ENCODE measurements at regions not wholly inside any gene's neighbourhood (a gene's known extent, or its start where the extent isn't known, plus 50 kb on each side); places are given as distances from the start of the nearest gene placed in this dataset.

DNA sequence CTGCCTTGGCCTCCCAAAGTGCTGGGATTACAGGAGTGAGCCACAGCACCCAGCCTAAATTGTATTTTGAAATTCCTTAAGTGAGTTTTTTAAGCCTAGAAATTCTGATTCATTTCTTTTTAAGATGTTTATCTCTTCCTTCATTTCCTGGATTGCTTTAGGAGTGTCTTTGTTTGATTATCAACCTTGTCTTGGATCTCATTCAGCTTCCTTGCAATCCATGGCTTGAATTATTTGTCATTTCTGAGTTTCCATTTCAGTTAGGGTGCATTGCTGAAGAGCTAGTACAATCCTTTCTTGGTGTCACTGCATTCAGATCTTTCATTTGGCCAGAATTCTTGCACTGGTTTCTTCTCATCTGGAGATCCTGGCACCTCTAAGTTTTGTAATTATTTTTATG lies 606.4 kb upstream of the ZNF804A start:
- Histone ChIP-seq H3K4me1 (ENCODE audit: control insufficient read depth in 1 of 2, insufficient read depth in 2 of 2, low read length in 2 of 2) (no peaks in the 10 kb centered on the region), H3K4me2 (ENCODE audit: low read length) (no peak overlapping the region), H4K20me1 (ENCODE audit: insufficient read depth) (no peaks in the 10 kb centered on the region), H3K9me3 (ENCODE audit: control insufficient read depth in 1 of 2, insufficient read depth in 1 of 2, low read depth in 1 of 2, low read length in 2 of 2) (no peaks in the 10 kb centered on the region), H3K27ac (ENCODE audit: low read depth, low read length) (no peak overlapping the region), H3K27me3 (ENCODE audit: insufficient read depth, low read length) (no peaks in the 10 kb centered on the region), H2AFZ (ENCODE audit: low read depth, low read length, poor library complexity, severe bottlenecking) (no peak overlapping the region), H3K9me2 (ENCODE audit: insufficient read depth) (no peaks in the 10 kb centered on the region), H3K36me3 (ENCODE audit: control insufficient read depth in 1 of 2, insufficient read depth in 2 of 2, low read length in 2 of 2) (no peaks in the 10 kb centered on the region), H3K79me2 (ENCODE audit: insufficient read depth, low read length) (no peaks in the 10 kb centered on the region), H3K4me3 (replicated peaks in 1 of 2; ENCODE audit: low read depth in 1 of 2, low read length in 2 of 2) (no peak overlapping the region), H3K9ac (ENCODE audit: low read length) (no peak overlapping the region)
- no peak for ATAC-seq
- intact Hi-C loops (cut with micrococcal nuclease), result no loop called here
- BruUV-seq (replicated peaks), result no TSS peak
- no peak for DNase-seq (ENCODE audit: low read depth, low spot score)
- TF ChIP-seq JUND (IDR thresholded peaks at IDR 0.05), result no peak
- TF ChIP-seq, protein P1, sequence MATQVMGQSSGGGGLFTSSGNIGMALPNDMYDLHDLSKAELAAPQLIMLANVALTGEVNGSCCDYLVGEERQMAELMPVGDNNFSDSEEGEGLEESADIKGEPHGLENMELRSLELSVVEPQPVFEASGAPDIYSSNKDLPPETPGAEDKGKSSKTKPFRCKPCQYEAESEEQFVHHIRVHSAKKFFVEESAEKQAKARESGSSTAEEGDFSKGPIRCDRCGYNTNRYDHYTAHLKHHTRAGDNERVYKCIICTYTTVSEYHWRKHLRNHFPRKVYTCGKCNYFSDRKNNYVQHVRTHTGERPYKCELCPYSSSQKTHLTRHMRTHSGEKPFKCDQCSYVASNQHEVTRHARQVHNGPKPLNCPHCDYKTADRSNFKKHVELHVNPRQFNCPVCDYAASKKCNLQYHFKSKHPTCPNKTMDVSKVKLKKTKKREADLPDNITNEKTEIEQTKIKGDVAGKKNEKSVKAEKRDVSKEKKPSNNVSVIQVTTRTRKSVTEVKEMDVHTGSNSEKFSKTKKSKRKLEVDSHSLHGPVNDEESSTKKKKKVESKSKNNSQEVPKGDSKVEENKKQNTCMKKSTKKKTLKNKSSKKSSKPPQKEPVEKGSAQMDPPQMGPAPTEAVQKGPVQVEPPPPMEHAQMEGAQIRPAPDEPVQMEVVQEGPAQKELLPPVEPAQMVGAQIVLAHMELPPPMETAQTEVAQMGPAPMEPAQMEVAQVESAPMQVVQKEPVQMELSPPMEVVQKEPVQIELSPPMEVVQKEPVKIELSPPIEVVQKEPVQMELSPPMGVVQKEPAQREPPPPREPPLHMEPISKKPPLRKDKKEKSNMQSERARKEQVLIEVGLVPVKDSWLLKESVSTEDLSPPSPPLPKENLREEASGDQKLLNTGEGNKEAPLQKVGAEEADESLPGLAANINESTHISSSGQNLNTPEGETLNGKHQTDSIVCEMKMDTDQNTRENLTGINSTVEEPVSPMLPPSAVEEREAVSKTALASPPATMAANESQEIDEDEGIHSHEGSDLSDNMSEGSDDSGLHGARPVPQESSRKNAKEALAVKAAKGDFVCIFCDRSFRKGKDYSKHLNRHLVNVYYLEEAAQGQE (IDR thresholded peaks at IDR 0.05; ENCODE audit: low read depth), result no peak
- TF ChIP-seq POLR2AphosphoS5 (IDR thresholded peaks at IDR 0.05; ENCODE audit: low read depth, low read length), result no peak
- TF ChIP-seq POLR2A (IDR thresholded peaks at IDR 0.05; ENCODE audit: borderline replicate concordance, extremely low read depth, insufficient read depth, insufficient read length), result no peak
- TF ChIP-seq SP1 (IDR thresholded peaks at IDR 0.05; ENCODE audit: low read depth), result no peak
- no peak for TF ChIP-seq RAD21 (IDR thresholded peaks at IDR 0.05; ENCODE audit: low read depth)
- no peak for TF ChIP-seq ELF1 (IDR thresholded peaks at IDR 0.05; ENCODE audit: borderline replicate concordance, low read depth)
- TF ChIP-seq SRF (IDR thresholded peaks at IDR 0.05; ENCODE audit: low read depth), result no peak
- no peak for TF ChIP-seq SIN3A (IDR thresholded peaks at IDR 0.05; ENCODE audit: low read depth)
- TF ChIP-seq EZH2phosphoT487 (IDR thresholded peaks at IDR 0.05; ENCODE audit: borderline replicate concordance), result no peak
- no peak for TF ChIP-seq ZFX (IDR thresholded peaks at IDR 0.05)
- no peak for TF ChIP-seq EZH2 (IDR thresholded peaks at IDR 0.05)
- TF ChIP-seq, protein P2, sequence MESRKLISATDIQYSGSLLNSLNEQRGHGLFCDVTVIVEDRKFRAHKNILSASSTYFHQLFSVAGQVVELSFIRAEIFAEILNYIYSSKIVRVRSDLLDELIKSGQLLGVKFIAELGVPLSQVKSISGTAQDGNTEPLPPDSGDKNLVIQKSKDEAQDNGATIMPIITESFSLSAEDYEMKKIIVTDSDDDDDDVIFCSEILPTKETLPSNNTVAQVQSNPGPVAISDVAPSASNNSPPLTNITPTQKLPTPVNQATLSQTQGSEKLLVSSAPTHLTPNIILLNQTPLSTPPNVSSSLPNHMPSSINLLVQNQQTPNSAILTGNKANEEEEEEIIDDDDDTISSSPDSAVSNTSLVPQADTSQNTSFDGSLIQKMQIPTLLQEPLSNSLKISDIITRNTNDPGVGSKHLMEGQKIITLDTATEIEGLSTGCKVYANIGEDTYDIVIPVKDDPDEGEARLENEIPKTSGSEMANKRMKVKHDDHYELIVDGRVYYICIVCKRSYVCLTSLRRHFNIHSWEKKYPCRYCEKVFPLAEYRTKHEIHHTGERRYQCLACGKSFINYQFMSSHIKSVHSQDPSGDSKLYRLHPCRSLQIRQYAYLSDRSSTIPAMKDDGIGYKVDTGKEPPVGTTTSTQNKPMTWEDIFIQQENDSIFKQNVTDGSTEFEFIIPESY (IDR thresholded peaks at IDR 0.05; ENCODE audit: extremely low read depth, insufficient replicate concordance, low read length), result no peak
- TF ChIP-seq, protein P3, sequence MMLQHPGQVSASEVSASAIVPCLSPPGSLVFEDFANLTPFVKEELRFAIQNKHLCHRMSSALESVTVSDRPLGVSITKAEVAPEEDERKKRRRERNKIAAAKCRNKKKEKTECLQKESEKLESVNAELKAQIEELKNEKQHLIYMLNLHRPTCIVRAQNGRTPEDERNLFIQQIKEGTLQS (IDR thresholded peaks at IDR 0.05), result no peak
- CTCF ChIA-PET, result no interaction called here
- POLR2A ChIA-PET, result no interaction called here
- RAD21 ChIA-PET (ENCODE audit: low non-redundant PET in 1 of 2, low total read pairs in 2 of 2, uncharacterized antibody in 2 of 2, unreplicated experiment in 2 of 2), result no interaction called here
